ENCODE measurements at regions not wholly inside any gene's neighbourhood (a gene's known extent, or its start where the extent isn't known, plus 50 kb on each side); places are given as distances from the start of the nearest gene placed in this dataset.

GRCh38 chrX:149073479-149073878 lies 431.6 kb downstream of the IDS start:
- Mint-ChIP-seq H3K4me3 (no peak overlapping the region), H3K36me3 (ENCODE audit: low read depth) (no peaks in the 10 kb centered on the region), H3K27me3 (no peaks in the 10 kb centered on the region), H3K27ac (no peak overlapping the region), H3K9me3 (no peaks in the 10 kb centered on the region), H3K4me1 (no peaks in the 10 kb centered on the region)
- DNase-seq: no peak
- ATAC-seq: no peak

DNA sequence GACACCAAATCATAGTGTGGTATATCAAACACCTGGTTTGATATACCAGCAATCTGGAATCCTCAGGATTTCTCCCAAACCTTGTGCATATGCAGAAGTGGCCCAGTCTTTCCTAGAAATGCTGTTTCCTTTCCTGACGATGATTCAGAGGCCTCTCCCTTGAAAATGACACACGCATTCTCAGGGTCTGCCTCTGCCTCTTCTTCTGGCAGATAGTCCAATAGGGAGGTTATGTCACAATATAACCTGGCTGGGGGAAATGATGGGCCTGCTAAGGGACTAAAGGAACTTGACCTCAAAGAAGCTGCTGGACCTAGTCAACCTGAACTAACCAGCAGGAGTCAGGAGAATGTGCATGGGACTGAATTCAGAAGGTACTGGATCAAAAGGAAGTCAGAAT lies 435.2 kb downstream of the IDS start:
- H3K27me3 Mint-ChIP-seq: no peaks in the 10 kb centered on the region
- H3K4me3 Mint-ChIP-seq: no peak overlapping the region
- H3K4me1 Mint-ChIP-seq: no peaks in the 10 kb centered on the region
- H3K27ac Mint-ChIP-seq: no peak overlapping the region
- H3K9me3 Mint-ChIP-seq: no peaks in the 10 kb centered on the region
- no peaks in the 10 kb centered on the region for H3K36me3 Mint-ChIP-seq (ENCODE audit: low read depth)
- no peak for DNase-seq
- no peak for ATAC-seq

- DNase-seq: no peak
- Mint-ChIP-seq H3K36me3 (ENCODE audit: low read depth) (no peaks in the 10 kb centered on the region), H3K27me3 (no peaks in the 10 kb centered on the region), H3K9me3 (no peaks in the 10 kb centered on the region), H3K27ac (no peak overlapping the region), H3K4me1 (no peaks in the 10 kb centered on the region), H3K4me3 (no peak overlapping the region)
- ATAC-seq: no peak
Measured at GRCh38 chrX:149060921-149061320, 444.2 kb downstream of the IDS start.
